Epithelial cell of esophagus (primary cell): ENCODE measurements at regions not wholly inside any gene's neighbourhood (a gene's known extent, or its start where the extent isn't known, plus 50 kb on each side); places are given as distances from the start of the nearest gene placed in this dataset.

ENCODE experiments used
- DNase-seq: peaks from one replicate; pipeline ENCODE4 v3.0.0; 2010; ENCODE audit warnings: low read depth
- H3K4me3 ChIP-seq: 2 replicates; pipeline ENCODE4 v1.5.1; 2011; ENCODE audit warnings: mild to moderate bottlenecking, low read length, control low read depth
- CTCF ChIP-seq: IDR thresholded peaks from 2 replicates; pipeline ENCODE4 v1.5.1; 2011; ENCODE audit warnings: low read depth, mild to moderate bottlenecking, low read length, control low read depth, inconsistent platforms; ENCODE audit not compliant: insufficient read depth; ENCODE audit errors: missing control alignments

- no peak for TF ChIP-seq CTCF
- no peak overlapping the region for H3K4me3 ChIP-seq
- no peak for DNase-seq
Measured at GRCh38 chr10:8128511-8128910, 74.0 kb downstream of the GATA3 start.

- DNase-seq = peak; percentile 63
- TF ChIP-seq CTCF = no peak
- no peak overlapping the region for H3K4me3 ChIP-seq
Measured at GRCh38 chr10:8129438-8129837, 75.0 kb downstream of the GATA3 start.

- peak overlapping the region; percentile 1 for H3K4me3 ChIP-seq
- no peak for TF ChIP-seq CTCF
- DNase-seq = peak; percentile 96
Measured at GRCh38 chr10:8130973-8131911, 76.8 kb downstream of the GATA3 start.

- DNase-seq = no peak
Measured at GRCh38 chr10:8133146-8133545, 78.7 kb downstream of the GATA3 start.

GRCh38 chr10:8136736-8137135 lies 82.2 kb downstream of the GATA3 start:
- no peak overlapping the region for H3K4me3 ChIP-seq
- TF ChIP-seq CTCF = no peak
- no peak for DNase-seq

More at GRCh38 chr10:8133146-8133545, 78.7 kb downstream of the GATA3 start:
- H3K4me3 ChIP-seq = no peak overlapping the region
- TF ChIP-seq CTCF = no peak

- H3K4me3 ChIP-seq = no peak overlapping the region
- DNase-seq = no peak
- TF ChIP-seq CTCF = no peak
Measured at GRCh38 chr10:8137272-8137681, 82.8 kb downstream of the GATA3 start.
